SU-DHL-6 (cell line): ENCODE measurements at regions not wholly inside any gene's neighbourhood (a gene's known extent, or its start where the extent isn't known, plus 50 kb on each side); places are given as distances from the start of the nearest gene placed in this dataset.

ENCODE experiments used
- H2AFZ ChIP-seq: fragments of 200-600 bp; sonication (generic); 2 replicates; pipeline ENCODE4 v1.6.1; 2014; ENCODE audit warnings: low read depth, mild to moderate bottlenecking, moderate library complexity, mixed read lengths, antibody characterized with exemption, low read length; ENCODE audit not compliant: severe bottlenecking
- H3F3A ChIP-seq: fragments of 200-600 bp; shearing (Covaris generic); 2 replicates; pipeline ENCODE4 v1.6.0; 2016; ENCODE audit warnings: antibody characterized with exemption, mild to moderate bottlenecking; ENCODE audit not compliant: insufficient read depth
- H3K27ac ChIP-seq: fragments of 200-600 bp; sonication (generic); 2 replicates; pipeline ENCODE4 v1.5.1; 2016; ENCODE audit warnings: low read depth, mild to moderate bottlenecking, low read length, moderate library complexity, mixed read lengths
- H3K27me3 ChIP-seq: fragments of 200-600 bp; sonication (generic), shearing (Covaris generic); 2 replicates; pipeline ENCODE4 v1.6.0; 2014; ENCODE audit warnings: mild to moderate bottlenecking, low read length
- H3K36me3 ChIP-seq: fragments of 200-600 bp; sonication (generic); 2 replicates; pipeline ENCODE4 v1.6.1; 2014; ENCODE audit warnings: mild to moderate bottlenecking, low read length, mixed read lengths
- H3K4me2 ChIP-seq: fragments of 300-600, 200-600 bp; shearing (Covaris generic), sonication (generic); 2 replicates; pipeline ENCODE4 v1.6.0; 2014; ENCODE audit warnings: low read length, low read depth, mild to moderate bottlenecking; ENCODE audit not compliant: poor library complexity, severe bottlenecking
- H3K4me3 ChIP-seq: fragments of 200-600 bp; sonication (generic); 2 replicates; pipeline ENCODE4 v1.5.1; 2014; ENCODE audit warnings: antibody characterized with exemption, low read length, mild to moderate bottlenecking, mixed read lengths; ENCODE audit not compliant: insufficient read depth, poor library complexity, severe bottlenecking
- H3K79me2 ChIP-seq: fragments of 200-600 bp; sonication (generic); 2 replicates; pipeline ENCODE4 v1.6.1; 2014; ENCODE audit warnings: mild to moderate bottlenecking, low read length, moderate library complexity; ENCODE audit not compliant: insufficient read depth
- H3K9ac ChIP-seq: fragments of 200-600 bp; sonication (generic); 2 replicates; pipeline ENCODE4 v1.7.0; 2014; ENCODE audit warnings: mild to moderate bottlenecking, low read length
- H3K9me2 ChIP-seq: fragments of 200-600 bp; sonication (generic); replicated peaks from 2 replicates; pipeline ENCODE4 v1.6.1; 2014; ENCODE audit warnings: low read length; ENCODE audit not compliant: insufficient read depth
- H3K9me3 ChIP-seq: fragments of 200-600 bp; sonication (generic); 2 replicates; pipeline ENCODE4 v1.6.1; 2014; ENCODE audit warnings: low read length, mixed read lengths; ENCODE audit not compliant: insufficient read depth
- H4K20me1 ChIP-seq: fragments of 200-600 bp; sonication (generic); 2 replicates; pipeline ENCODE4 v1.6.1; 2014; ENCODE audit warnings: low read depth, mild to moderate bottlenecking, antibody characterized with exemption, low read length, moderate library complexity, mixed read lengths
- EZH2phosphoT487 ChIP-seq: fragments of 200-600 bp; sonication (generic), shearing (Covaris generic); conservative IDR thresholded peaks from 2 replicates; pipeline ENCODE4 v1.6.1; 2018; ENCODE audit warnings: mild to moderate bottlenecking, antibody characterized with exemption, low read length, moderate library complexity, mixed read lengths
- TF ChIP-seq, protein P1 (sequence below): fragments of 200-600 bp; sonication (generic); IDR thresholded peaks from one replicate; pipeline ENCODE4 v1.5.1; 2017; ENCODE audit warnings: antibody characterized with exemption, mild to moderate bottlenecking, low read length, moderate library complexity; ENCODE audit not compliant: insufficient read depth, poor library complexity, severe bottlenecking

GRCh38 chr4:177957596-177958360, 515.5 kb upstream of the AGA start:
- Histone ChIP-seq H3K9ac (no peak overlapping the region), H3K27ac (no peak overlapping the region), H3K79me2 (no peaks in the 10 kb centered on the region), H3F3A (no peaks in the 10 kb centered on the region), H4K20me1 (no peaks in the 10 kb centered on the region), H3K36me3 (no peaks in the 10 kb centered on the region), H3K4me3 (no peak overlapping the region), H3K4me2 (no peak overlapping the region), H3K27me3 (no peaks in the 10 kb centered on the region), H3K9me3 (no peaks in the 10 kb centered on the region), H2AFZ (no peak overlapping the region), H3K9me2 (no peaks in the 10 kb centered on the region)
- TF ChIP-seq, protein P1, sequence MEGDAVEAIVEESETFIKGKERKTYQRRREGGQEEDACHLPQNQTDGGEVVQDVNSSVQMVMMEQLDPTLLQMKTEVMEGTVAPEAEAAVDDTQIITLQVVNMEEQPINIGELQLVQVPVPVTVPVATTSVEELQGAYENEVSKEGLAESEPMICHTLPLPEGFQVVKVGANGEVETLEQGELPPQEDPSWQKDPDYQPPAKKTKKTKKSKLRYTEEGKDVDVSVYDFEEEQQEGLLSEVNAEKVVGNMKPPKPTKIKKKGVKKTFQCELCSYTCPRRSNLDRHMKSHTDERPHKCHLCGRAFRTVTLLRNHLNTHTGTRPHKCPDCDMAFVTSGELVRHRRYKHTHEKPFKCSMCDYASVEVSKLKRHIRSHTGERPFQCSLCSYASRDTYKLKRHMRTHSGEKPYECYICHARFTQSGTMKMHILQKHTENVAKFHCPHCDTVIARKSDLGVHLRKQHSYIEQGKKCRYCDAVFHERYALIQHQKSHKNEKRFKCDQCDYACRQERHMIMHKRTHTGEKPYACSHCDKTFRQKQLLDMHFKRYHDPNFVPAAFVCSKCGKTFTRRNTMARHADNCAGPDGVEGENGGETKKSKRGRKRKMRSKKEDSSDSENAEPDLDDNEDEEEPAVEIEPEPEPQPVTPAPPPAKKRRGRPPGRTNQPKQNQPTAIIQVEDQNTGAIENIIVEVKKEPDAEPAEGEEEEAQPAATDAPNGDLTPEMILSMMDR, result no peak
- TF ChIP-seq EZH2phosphoT487, result no peak

DNA sequence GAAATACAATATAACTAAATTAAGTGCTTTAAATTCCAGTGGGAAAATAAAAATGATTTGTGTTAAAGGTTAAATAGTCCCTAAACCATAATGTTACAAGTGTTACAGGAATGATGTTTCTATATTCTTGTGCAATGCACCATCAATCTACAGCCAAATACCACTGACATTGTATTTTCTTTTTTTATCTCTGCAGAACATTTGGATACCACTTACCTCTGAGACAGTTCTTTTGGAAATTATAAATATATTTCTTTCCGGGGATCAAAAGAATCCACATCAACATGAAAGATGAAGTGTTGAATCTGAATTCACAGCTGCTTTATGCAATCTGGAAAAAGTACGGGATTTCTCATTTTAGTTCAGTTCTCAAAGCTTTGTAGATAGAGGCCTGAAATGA, 518.3 kb upstream of the AGA start:
- TF ChIP-seq EZH2phosphoT487, result no peak
- TF ChIP-seq, protein P1, result no peak
- H3K36me3 ChIP-seq, result no peaks in the 10 kb centered on the region
- no peak overlapping the region for H3K27ac ChIP-seq

DNA sequence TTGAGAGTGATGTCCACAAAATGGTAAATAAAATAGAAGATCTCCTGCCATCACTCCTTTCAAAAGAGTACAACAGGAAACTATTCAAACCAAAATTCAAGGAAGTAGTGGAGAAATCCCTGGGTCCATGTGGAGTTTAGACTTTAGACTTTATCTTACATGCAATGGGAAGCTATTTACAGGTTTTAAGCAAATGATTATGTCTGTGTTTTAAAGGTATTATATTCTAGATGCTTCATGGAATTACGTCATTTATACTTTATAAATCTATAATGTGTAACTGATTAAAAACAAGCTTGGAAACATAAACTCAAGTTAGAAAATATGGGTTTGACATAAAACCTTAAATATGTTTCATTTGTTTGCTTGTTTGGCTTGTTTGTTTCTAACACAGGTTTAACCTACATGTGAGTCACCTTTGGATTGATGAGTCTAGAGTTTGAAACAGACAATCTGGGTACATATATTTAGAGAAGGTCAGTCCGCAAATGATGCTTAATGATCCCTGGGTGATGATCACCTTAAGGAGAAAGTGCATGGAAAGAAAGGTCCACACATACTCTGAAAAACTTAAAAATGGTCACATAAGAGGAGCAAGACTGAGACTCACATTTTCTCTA, 519.6 kb upstream of the AGA start:
- no peaks in the 10 kb centered on the region for H4K20me1 ChIP-seq
- no peak overlapping the region for H3K9ac ChIP-seq
- H2AFZ ChIP-seq, result no peak overlapping the region
- H3K27me3 ChIP-seq, result no peaks in the 10 kb centered on the region
- H3K4me3 ChIP-seq, result no peak overlapping the region
- no peak overlapping the region for H3K4me2 ChIP-seq
- TF ChIP-seq, protein P1, result no peak
- TF ChIP-seq EZH2phosphoT487, result no peak
- H3K79me2 ChIP-seq, result no peaks in the 10 kb centered on the region
- H3K36me3 ChIP-seq, result no peaks in the 10 kb centered on the region
- H3K9me2 ChIP-seq, result no peaks in the 10 kb centered on the region
- H3F3A ChIP-seq, result no peaks in the 10 kb centered on the region
- H3K27ac ChIP-seq, result no peak overlapping the region
- no peaks in the 10 kb centered on the region for H3K9me3 ChIP-seq

More for the DNA sequence above, 518.3 kb upstream of the AGA start:
- H3F3A ChIP-seq, result no peaks in the 10 kb centered on the region
- no peak overlapping the region for H3K4me3 ChIP-seq
- no peak overlapping the region for H3K4me2 ChIP-seq
- no peaks in the 10 kb centered on the region for H3K27me3 ChIP-seq
- no peaks in the 10 kb centered on the region for H4K20me1 ChIP-seq
- no peak overlapping the region for H3K9ac ChIP-seq
- no peaks in the 10 kb centered on the region for H3K9me3 ChIP-seq
- H3K79me2 ChIP-seq, result no peaks in the 10 kb centered on the region
- no peak overlapping the region for H2AFZ ChIP-seq
- no peaks in the 10 kb centered on the region for H3K9me2 ChIP-seq
